NB4 (cell line): ENCODE measurements at regions not wholly inside any gene's neighbourhood (a gene's known extent, or its start where the extent isn't known, plus 50 kb on each side); places are given as distances from the start of the nearest gene placed in this dataset.

ENCODE experiments used
- DNase-seq: peaks from one replicate; pipeline ENCODE4 v3.0.0; 2010; ENCODE audit warnings: low read depth
- H3K4me3 ChIP-seq: one replicate; pipeline ENCODE4 v1.5.1; 2011; ENCODE audit warnings: mild to moderate bottlenecking, low read depth, low read length, moderate library complexity
- CTCF ChIP-seq: IDR thresholded peaks from one replicate; pipeline ENCODE4 v1.5.1; 2012; ENCODE audit warnings: low read depth, low read length
- MYC ChIP-seq: IDR thresholded peaks from 2 replicates; pipeline ENCODE4 v1.6.1; 2011; ENCODE audit warnings: low read depth, low read length
- POLR2A ChIP-seq: IDR thresholded peaks from 2 replicates; pipeline ENCODE4 v1.6.1; 2011; ENCODE audit warnings: mild to moderate bottlenecking; ENCODE audit not compliant: insufficient read length; ENCODE audit errors: extremely low read depth
- TF ChIP-seq, protein P1 (sequence below): IDR thresholded peaks from 2 replicates; pipeline ENCODE4 v1.6.1; 2011; ENCODE audit warnings: low read depth, low read length

DNA sequence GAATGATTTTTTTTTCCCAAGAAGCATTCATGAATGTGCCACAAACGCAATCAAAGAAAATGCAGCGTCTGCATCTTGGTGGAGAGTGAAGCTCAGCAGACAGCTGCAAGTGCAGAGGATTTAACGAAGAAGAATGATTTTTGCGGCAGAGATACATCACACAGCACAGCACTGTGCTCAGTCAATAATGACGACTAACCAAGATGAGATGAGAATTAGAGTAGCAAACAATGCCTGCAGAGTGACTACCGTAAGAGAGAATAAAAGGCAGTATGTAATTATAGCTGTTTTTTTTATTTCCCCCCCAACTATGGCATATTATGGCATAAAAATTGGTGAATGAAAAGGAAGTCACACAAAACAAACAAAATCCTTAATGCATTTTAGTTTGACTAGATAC, 218.0 kb upstream of the ROBO1 start:
- TF ChIP-seq POLR2A (no peak), CTCF (no peak), MYC (no peak)
- TF ChIP-seq, protein P1, sequence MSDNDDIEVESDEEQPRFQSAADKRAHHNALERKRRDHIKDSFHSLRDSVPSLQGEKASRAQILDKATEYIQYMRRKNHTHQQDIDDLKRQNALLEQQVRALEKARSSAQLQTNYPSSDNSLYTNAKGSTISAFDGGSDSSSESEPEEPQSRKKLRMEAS: no peak
- DNase-seq: no peak
- no peak overlapping the region for H3K4me3 ChIP-seq

GRCh38 chr3:79983118-79983517, 215.3 kb upstream of the ROBO1 start:
- no peak for DNase-seq
- TF ChIP-seq, protein P1: no peak
- no peak overlapping the region for H3K4me3 ChIP-seq

- no peak for DNase-seq
- TF ChIP-seq MYC (no peak), POLR2A (no peak), CTCF (no peak)
- TF ChIP-seq, protein P1: no peak
- H3K4me3 ChIP-seq: no peak overlapping the region
Measured at GRCh38 chr3:79979990-79980389, 212.2 kb upstream of the ROBO1 start.

DNA sequence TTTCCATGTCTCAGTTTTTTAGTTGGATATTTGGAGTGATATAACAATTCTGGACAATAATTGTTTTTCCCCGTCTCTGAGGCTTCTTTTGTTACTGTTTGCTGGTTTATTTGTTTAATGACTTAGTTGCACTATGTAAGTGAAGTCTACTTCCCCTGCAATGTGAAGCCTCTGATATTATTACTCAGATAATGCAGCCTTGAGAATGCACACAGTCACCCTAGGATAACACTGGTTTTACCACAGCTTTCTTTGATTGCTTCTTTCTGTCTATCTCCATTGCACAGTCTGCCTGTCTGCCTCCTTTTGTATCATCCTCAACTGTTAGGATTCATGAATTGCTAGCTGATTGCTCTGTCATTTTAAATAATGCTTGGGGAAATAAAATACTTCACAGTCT, 208.7 kb upstream of the ROBO1 start:
- TF ChIP-seq POLR2A: no peak
- no peak for TF ChIP-seq MYC
- no peak for TF ChIP-seq CTCF
- TF ChIP-seq, protein P1: no peak
- no peak overlapping the region for H3K4me3 ChIP-seq
- DNase-seq: no peak

GRCh38 chr3:79973917-79974595, 206.3 kb upstream of the ROBO1 start:
- TF ChIP-seq CTCF (no peak), POLR2A (no peak), MYC (no peak)
- TF ChIP-seq, protein P1: no peak
- DNase-seq: no peak
- no peak overlapping the region for H3K4me3 ChIP-seq

DNA sequence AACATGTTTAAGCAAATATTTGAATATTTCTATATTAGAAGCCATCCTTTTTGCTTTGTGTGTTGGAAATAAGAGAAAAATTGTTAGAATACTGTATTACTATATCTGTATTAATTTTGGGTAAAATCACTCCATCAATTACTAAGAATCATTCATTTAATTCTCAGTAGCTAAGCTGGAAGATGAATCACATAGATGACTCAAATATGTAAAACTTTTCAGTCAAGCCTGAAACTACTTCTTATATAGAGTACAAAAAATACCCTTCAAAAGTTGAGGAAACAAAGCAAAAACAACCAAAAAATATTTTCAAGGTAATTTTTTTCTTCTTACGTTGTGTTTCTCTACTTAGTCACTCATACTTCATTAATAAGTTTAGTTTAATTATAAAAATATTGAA, 205.7 kb upstream of the ROBO1 start:
- TF ChIP-seq CTCF (no peak), POLR2A (no peak), MYC (no peak)
- TF ChIP-seq, protein P1: no peak
- H3K4me3 ChIP-seq: no peak overlapping the region
- DNase-seq: no peak
